Muscle layer of colon (tissue), 2 donors: ENCODE measurements at regions not wholly inside any gene's neighbourhood (a gene's known extent, or its start where the extent isn't known, plus 50 kb on each side); places are given as distances from the start of the nearest gene placed in this dataset.

Experiments
- H3K27ac ChIP-seq: one replicate; pipeline ENCODE4 v1.7.0; 2013; ENCODE audit warnings: low read depth, mild to moderate bottlenecking, low read length, moderate library complexity
- H3K27me3 ChIP-seq, 2 donors: one replicate each; pipeline ENCODE4 v1.7.0; 2013; ENCODE audit warnings: low read length in 2 of 2, mild to moderate bottlenecking in 2 of 2; ENCODE audit not compliant: insufficient read depth in 2 of 2, control insufficient read depth in 1 of 2
- H3K36me3 ChIP-seq: one replicate; pipeline ENCODE4 v1.7.0; 2013; ENCODE audit warnings: mild to moderate bottlenecking, low read length; ENCODE audit not compliant: insufficient read depth
- H3K4me1 ChIP-seq: one replicate; pipeline ENCODE4 v1.7.0; 2013; ENCODE audit warnings: mild to moderate bottlenecking, low read length; ENCODE audit not compliant: insufficient read depth
- H3K4me3 ChIP-seq, 2 donors: one replicate each; pipeline ENCODE4 v1.7.0; 2013; ENCODE audit warnings: low read length in 2 of 2, low read depth in 1 of 2, mild to moderate bottlenecking in 1 of 2, moderate library complexity in 1 of 2
- H3K9ac ChIP-seq: one replicate; pipeline ENCODE4 v1.7.0; 2013; ENCODE audit warnings: low read length
- H3K9me3 ChIP-seq: one replicate; pipeline ENCODE4 v1.7.0; 2013; ENCODE audit warnings: mild to moderate bottlenecking, low read length
- donor health status: abdominal sarcoma.
- donor health status: Adenocarcinoma of cecum.

DNA sequence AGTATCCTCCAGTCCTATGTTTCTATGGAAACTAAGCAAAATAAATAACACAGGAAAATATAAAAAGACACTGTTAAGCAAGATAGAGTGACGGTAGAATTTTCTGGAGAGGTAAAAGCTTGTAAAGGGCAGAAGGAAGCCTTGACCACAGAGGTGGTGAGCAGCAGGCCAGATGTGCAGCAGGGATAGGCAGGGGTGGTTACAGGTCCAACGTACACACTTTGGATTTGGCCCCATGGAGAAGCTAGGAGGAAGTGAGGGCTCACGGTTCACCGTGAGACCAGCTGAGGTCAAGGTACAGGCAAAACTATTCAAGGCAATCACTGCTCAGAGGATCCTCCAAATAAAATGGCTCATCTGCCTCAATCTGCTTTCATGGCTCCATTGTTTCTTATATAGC lies 242.8 kb downstream of the B3GLCT start:
- Histone ChIP-seq H3K4me3 (no peak overlapping the region), H3K27me3 (no peaks in the 10 kb centered on the region), H3K9ac (no peak overlapping the region), H3K4me1 (peaks cover 4% of the 10 kb centered on the region), H3K9me3 (no peaks in the 10 kb centered on the region), H3K27ac (no peak overlapping the region), H3K36me3 (no peaks in the 10 kb centered on the region)

DNA sequence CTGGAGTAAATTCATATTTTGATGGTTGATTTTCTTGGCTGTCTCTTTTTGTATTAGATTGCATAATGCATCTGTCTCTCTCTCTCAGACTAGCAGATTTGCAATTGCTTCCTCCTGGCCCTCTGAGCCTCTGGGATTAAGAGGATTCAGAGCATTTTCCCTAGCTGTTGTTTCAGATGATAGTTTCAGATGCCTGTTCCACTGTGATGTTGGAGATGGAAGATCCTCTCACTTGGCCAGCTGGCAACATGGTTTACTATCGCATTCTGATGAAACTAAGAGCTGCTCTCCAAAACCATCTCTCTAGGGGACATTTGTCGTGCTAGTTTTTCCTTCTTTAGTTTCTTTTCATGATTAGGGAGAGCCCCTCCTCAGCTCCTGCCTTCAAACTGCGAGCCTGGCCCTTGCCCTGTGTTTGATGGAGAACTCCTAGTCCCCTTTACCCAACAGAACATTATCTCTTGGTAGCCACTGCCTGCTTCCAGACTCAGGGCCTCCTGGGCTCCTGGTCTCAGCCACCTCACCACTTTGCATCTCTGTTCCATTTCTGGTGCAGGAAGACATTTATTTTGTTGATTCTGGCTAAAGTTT lies 244.6 kb downstream of the B3GLCT start:
- no peaks in the 10 kb centered on the region for H3K36me3 ChIP-seq
- H3K9ac ChIP-seq, result no peak overlapping the region
- no peaks in the 10 kb centered on the region for H3K27me3 ChIP-seq
- H3K4me3 ChIP-seq, result no peak overlapping the region
- no peaks in the 10 kb centered on the region for H3K9me3 ChIP-seq
- H3K4me1 ChIP-seq, result peaks cover 4% of the 10 kb centered on the region
- no peak overlapping the region for H3K27ac ChIP-seq

DNA sequence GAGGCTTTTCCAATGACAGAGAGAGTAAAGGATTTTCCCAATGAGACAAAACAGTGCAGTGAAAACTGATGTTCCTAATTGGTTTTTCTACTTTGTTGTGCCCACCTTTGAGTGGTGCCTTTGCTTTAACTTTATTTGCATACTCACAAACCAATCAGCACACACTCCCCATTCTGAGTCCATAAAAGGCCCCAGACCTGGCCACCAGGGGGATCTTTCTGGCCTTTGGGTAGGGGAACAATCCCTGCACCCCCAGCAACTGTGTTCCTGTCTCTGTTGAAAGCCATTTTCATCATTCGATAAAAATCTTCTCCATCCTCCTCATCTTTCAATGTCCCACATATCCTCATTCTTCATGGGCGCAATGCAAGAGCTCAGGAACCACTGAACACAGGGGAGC lies 252.8 kb downstream of the B3GLCT start:
- Histone ChIP-seq H3K36me3 (no peaks in the 10 kb centered on the region), H3K4me1 (no peaks in the 10 kb centered on the region), H3K4me3 (no peak overlapping the region), H3K9me3 (no peaks in the 10 kb centered on the region), H3K27ac (no peak overlapping the region), H3K9ac (no peak overlapping the region), H3K27me3 (no peaks in the 10 kb centered on the region)

DNA sequence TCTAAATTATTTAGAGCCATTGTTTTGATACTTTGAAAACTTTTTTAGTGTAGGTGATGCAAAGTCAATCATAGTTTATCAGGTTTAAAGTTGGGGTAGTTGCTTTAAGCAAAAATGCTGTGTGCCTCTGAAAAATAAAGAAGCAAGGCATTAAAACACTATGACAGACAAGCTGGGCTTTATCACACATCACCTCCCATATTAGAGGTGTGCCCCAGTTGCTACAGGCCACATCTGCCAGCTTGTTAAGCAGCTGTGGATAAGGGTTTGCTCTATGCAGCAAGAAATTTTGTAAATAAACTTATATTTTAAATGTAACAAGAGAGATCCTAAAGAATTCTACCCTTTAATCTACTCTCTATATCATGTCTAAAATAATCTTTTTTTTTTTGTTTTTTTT lies 255.8 kb downstream of the B3GLCT start:
- Histone ChIP-seq H3K27ac (no peak overlapping the region), H3K4me3 (no peak overlapping the region), H3K9ac (no peak overlapping the region), H3K4me1 (no peaks in the 10 kb centered on the region), H3K27me3 (no peaks in the 10 kb centered on the region), H3K9me3 (no peaks in the 10 kb centered on the region), H3K36me3 (no peaks in the 10 kb centered on the region)

DNA sequence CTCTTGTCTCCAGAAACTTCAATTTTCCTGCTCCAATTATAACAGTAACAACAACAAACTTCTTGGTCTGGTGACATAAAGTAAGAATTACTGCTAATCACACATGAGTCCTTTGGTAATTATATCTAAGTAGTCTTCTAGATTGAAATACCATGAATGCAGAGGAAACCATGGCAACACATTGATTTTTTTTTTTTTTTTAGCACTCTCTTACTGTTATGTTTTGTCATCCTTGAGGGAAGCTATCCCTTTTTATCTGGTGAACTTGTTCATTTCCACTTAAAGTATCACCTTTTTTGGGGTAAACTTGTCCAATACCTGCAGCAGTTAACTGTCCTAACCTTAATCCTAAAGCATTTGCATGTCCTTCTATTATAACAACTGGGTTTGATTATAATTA lies 256.3 kb downstream of the B3GLCT start:
- Histone ChIP-seq H3K9me3 (no peaks in the 10 kb centered on the region), H3K27ac (no peak overlapping the region), H3K36me3 (no peaks in the 10 kb centered on the region), H3K27me3 (no peaks in the 10 kb centered on the region), H3K4me1 (no peaks in the 10 kb centered on the region), H3K9ac (no peak overlapping the region), H3K4me3 (no peak overlapping the region)

DNA sequence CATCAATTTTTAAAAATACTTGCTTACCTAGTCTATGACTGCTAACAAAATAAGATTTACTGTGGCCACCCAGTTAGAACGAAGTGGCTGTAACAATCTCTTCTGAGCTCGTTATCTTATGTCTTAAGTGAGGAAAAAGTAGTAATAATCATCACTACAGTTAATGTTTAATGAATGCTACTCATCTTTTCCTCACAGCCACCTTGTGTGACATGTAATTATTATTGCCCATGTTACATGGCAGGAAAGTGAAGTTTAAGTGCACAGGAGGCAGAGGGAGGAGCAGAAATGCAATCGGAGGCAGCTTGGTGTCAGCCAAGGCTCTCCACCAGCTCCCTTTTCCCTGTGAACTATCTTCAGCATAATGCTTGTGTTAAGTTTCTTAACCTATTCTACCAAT lies 260.3 kb downstream of the B3GLCT start:
- H3K27ac ChIP-seq, result no peak overlapping the region
- no peaks in the 10 kb centered on the region for H3K4me1 ChIP-seq
- no peaks in the 10 kb centered on the region for H3K9me3 ChIP-seq
- H3K27me3 ChIP-seq, result no peaks in the 10 kb centered on the region
- no peak overlapping the region for H3K4me3 ChIP-seq
- H3K9ac ChIP-seq, result no peak overlapping the region
- H3K36me3 ChIP-seq, result no peaks in the 10 kb centered on the region

DNA sequence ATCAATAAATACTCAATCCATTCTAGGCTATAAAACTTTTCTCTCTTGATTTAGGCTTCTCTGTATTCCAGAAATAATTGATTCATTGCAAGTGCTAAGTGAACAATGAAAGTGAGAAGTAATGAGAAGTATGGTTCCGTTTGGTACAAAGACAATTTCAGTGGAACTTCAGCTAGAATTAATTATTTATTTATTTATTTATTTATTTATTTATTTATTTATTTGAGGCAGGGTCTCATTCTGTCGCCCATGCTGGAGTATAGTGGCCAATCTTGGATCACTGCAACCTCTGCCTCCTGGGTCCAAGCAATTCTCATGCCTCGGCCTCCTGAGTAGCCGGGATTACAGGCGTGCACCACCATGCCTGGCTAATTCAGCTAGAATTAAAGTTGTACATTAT lies 262.1 kb downstream of the B3GLCT start:
- no peak overlapping the region for H3K9ac ChIP-seq
- no peaks in the 10 kb centered on the region for H3K36me3 ChIP-seq
- H3K9me3 ChIP-seq, result no peaks in the 10 kb centered on the region
- H3K4me3 ChIP-seq, result no peak overlapping the region
- H3K4me1 ChIP-seq, result no peaks in the 10 kb centered on the region
- H3K27ac ChIP-seq, result no peak overlapping the region
- no peaks in the 10 kb centered on the region for H3K27me3 ChIP-seq

DNA sequence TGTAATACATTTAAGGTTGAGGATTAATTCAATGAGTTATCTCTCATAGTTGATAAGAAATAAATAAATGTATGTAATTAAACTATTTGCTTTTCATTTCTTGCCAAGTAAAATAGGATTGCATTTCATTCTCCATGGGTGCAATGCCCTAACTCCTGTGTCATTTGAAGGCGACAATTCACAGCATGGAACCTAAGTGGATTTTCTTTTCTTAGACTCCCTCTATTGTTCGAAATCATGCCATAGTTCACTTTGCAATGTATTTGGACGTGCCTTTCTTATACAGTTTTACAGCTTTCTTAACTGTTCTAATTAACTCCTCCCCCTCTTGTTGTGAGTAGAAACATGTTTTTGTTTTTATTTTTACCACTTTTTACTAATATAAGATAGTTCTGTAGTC lies 263.0 kb downstream of the B3GLCT start:
- no peak overlapping the region for H3K9ac ChIP-seq
- no peaks in the 10 kb centered on the region for H3K4me1 ChIP-seq
- H3K27ac ChIP-seq, result no peak overlapping the region
- no peak overlapping the region for H3K4me3 ChIP-seq
- H3K9me3 ChIP-seq, result no peaks in the 10 kb centered on the region
- H3K27me3 ChIP-seq, result no peaks in the 10 kb centered on the region
- no peaks in the 10 kb centered on the region for H3K36me3 ChIP-seq

DNA sequence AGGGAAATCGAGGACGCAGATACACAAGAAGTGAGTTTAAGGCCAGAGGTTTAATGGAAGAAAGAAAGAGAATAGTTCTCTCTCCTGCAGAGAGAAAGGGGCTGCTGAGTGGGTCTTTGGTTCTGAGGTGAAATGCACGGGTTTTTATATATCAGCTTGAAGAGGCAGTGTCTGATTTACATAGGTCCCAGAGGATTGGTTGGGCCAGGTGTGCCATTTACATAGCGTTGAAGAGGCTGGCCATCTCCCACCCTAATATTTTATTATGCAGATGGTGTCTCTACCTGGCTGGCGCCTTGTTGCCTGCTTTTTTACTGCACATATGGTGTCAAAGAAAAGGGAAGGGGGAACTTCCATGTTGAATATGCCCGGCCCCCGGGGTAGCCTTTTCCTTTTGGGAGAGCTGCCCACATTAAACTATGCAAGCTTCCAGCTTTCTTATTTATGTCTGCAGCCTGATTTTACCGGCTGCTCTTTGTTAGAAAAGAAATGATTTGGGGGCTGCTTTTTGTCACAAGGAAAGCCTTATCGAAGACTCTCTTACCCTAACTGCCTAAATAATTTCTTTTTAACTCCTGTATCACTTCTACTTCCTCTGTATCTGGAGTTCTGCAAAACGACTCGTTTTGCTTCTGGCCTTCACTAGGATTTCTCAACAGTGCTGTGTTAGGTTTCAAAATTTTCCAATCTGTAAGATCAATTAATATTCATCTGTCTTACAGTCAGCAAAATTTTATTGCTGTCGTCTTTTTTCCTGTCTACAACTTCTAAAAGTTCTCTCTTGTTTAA lies 268.5 kb downstream of the B3GLCT start:
- H3K27ac ChIP-seq, result no peak overlapping the region
- H3K4me3 ChIP-seq, result no peak overlapping the region
- H3K36me3 ChIP-seq, result no peaks in the 10 kb centered on the region
- H3K9me3 ChIP-seq, result no peaks in the 10 kb centered on the region
- no peaks in the 10 kb centered on the region for H3K4me1 ChIP-seq
- no peak overlapping the region for H3K9ac ChIP-seq
- no peaks in the 10 kb centered on the region for H3K27me3 ChIP-seq

DNA sequence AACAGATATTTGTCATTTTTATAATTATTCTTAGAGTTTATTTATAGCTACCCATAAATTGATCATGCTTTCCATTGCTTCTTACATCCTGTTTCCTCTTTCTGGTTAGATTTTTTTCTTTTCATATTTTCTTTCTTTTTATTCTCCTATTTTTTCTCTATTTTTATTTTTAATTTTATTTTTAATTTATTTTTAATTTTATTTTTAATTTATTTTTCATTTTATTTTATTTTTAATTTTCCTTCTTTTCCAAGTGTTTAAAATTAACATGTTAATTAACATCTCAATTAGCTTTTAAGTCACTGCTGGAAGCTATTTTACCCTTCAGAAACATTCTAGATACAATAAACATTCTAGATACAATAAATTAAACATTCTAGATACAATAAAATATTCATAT lies 269.6 kb downstream of the B3GLCT start:
- Histone ChIP-seq H3K27me3 (no peaks in the 10 kb centered on the region), H3K9ac (no peak overlapping the region), H3K9me3 (no peaks in the 10 kb centered on the region), H3K36me3 (no peaks in the 10 kb centered on the region), H3K4me3 (no peak overlapping the region), H3K27ac (no peak overlapping the region), H3K4me1 (no peaks in the 10 kb centered on the region)

DNA sequence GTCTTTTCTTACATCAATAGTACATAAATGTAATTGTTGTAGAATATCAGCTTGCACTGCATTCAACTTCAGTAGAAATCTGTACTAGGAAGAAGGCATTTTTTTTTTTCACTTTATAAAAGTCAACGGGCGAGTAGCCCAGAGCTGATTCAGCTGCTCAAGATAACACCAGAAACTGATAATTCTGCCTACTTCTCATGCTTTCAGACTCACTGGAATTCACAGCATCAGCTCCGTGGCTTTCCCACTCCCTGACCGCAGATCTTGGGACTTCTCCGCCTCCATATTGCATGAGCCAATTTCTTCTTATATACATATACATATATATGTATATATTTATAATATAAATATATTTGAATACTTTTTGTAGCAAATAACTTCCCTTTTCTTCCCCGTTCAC lies 263.1 kb upstream of the RXFP2 start:
- Histone ChIP-seq H3K9ac (no peak overlapping the region), H3K9me3 (no peaks in the 10 kb centered on the region), H3K36me3 (no peaks in the 10 kb centered on the region), H3K4me3 (no peak overlapping the region), H3K27ac (no peak overlapping the region), H3K27me3 (no peaks in the 10 kb centered on the region), H3K4me1 (no peaks in the 10 kb centered on the region)

DNA sequence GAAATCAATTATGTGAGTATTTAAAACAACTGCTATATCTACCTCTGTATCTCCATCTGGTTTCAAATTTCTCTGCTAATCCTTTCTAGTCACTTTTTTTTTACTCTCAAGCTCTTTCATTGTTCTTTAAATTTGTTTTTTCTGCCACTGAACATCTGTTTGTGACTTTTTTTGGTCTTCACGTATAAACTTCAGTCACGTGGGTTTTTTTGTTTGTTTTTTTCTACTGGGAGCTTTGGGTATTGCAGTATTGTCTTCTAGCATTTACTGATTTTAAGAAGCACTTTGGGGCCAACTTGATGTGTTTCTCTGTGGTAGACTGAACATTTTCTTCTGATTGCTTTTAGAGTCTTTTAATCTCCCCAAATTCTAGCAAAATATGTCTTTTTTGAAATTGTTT lies 262.6 kb upstream of the RXFP2 start:
- H3K9ac ChIP-seq, result no peak overlapping the region
- H3K36me3 ChIP-seq, result no peaks in the 10 kb centered on the region
- H3K9me3 ChIP-seq, result no peaks in the 10 kb centered on the region
- H3K4me1 ChIP-seq, result no peaks in the 10 kb centered on the region
- no peaks in the 10 kb centered on the region for H3K27me3 ChIP-seq
- no peak overlapping the region for H3K27ac ChIP-seq
- H3K4me3 ChIP-seq, result no peak overlapping the region
